DND-41 (cell line): ENCODE measurements at regions not wholly inside any gene's neighbourhood (a gene's known extent, or its start where the extent isn't known, plus 50 kb on each side); places are given as distances from the start of the nearest gene placed in this dataset.
"Not testable (repeated sequence)": the region's sequence is repeated elsewhere in the genome, so short reads cannot be mapped to it uniquely, and the experiment has no call there.

Experiments
- ATAC-seq: fragments of 200-7000 bp; cut with Tn5 transposase; 3 replicates; pipeline ENCODE4 v1.9.1; 2021; ENCODE audit warnings: low read depth; ENCODE audit not compliant: insufficient read depth
- DNase-seq: peaks from one replicate; pipeline ENCODE4 v3.0.0-alpha.2; 2020
- H2AFZ ChIP-seq: 2 replicates; pipeline ENCODE4 v1.6.0; 2012; ENCODE audit warnings: low read depth, low read length
- H3K27ac ChIP-seq: 2 replicates; pipeline ENCODE4 v1.5.1; 2012; ENCODE audit warnings: low read length, inconsistent platforms
- H3K27me3 ChIP-seq: fragments of 200-600 bp; sonication (generic); 2 replicates; pipeline ENCODE4 v1.6.0; 2012; ENCODE audit warnings: low read length, mild to moderate bottlenecking, inconsistent platforms; ENCODE audit not compliant: insufficient read depth, poor library complexity
- H3K36me3 ChIP-seq: 2 replicates; pipeline ENCODE4 v1.5.1; 2012; ENCODE audit warnings: low read length, inconsistent platforms; ENCODE audit not compliant: insufficient read depth
- H3K4me1 ChIP-seq: 2 replicates; pipeline ENCODE4 v1.5.1; 2012; ENCODE audit warnings: mild to moderate bottlenecking, low read length; ENCODE audit not compliant: insufficient read depth
- H3K4me2 ChIP-seq: 2 replicates; pipeline ENCODE4 v1.6.0; 2012; ENCODE audit warnings: mild to moderate bottlenecking, moderate library complexity, low read length, inconsistent platforms; ENCODE audit not compliant: insufficient read depth
- H3K4me3 ChIP-seq, 2 experiments: fragments of 200-600 bp in 1 of 2; shearing (Covaris generic) in 1 of 2; 2 replicates each; pipeline ENCODE4 v1.5.1; 2012 to 2016; ENCODE audit warnings: inconsistent platforms in 2 of 2, low read length in 2 of 2, mild to moderate bottlenecking in 2 of 2, low read depth in 1 of 2, moderate library complexity in 1 of 2
- H3K79me2 ChIP-seq: 2 replicates; pipeline ENCODE4 v1.6.0; 2012; ENCODE audit warnings: low read length, inconsistent platforms; ENCODE audit not compliant: insufficient read depth
- H3K9ac ChIP-seq: 2 replicates; pipeline ENCODE4 v1.6.0; 2012; ENCODE audit warnings: low read depth, mild to moderate bottlenecking, inconsistent platforms, low read length, moderate library complexity
- H3K9me3 ChIP-seq: 2 replicates; pipeline ENCODE4 v1.5.1; 2012; ENCODE audit warnings: low read length, moderate library complexity, mild to moderate bottlenecking, inconsistent platforms; ENCODE audit not compliant: insufficient read depth, severe bottlenecking
- H4K20me1 ChIP-seq: 2 replicates; pipeline ENCODE4 v1.6.0; 2012; ENCODE audit warnings: low read length; ENCODE audit not compliant: insufficient read depth
- CTCF ChIP-seq: IDR thresholded peaks from 2 replicates; pipeline ENCODE4 v1.5.1; 2012; ENCODE audit warnings: borderline replicate concordance, low read length, moderate library complexity, mild to moderate bottlenecking; ENCODE audit not compliant: poor library complexity, severe bottlenecking; ENCODE audit errors: extremely low read depth
- EZH2 ChIP-seq: IDR thresholded peaks from 3 replicates; pipeline ENCODE4 v1.6.1; 2012; ENCODE audit warnings: borderline replicate concordance, low read depth, mild to moderate bottlenecking, moderate library complexity, low read length, inconsistent platforms; ENCODE audit not compliant: severe bottlenecking

- Histone ChIP-seq H3K9me3 (no peaks in the 10 kb centered on the region), H3K79me2 (no peaks in the 10 kb centered on the region), H3K4me1 (no peaks in the 10 kb centered on the region), H3K9ac (no peak overlapping the region), H3K27ac (no peak overlapping the region), H3K4me3 (no peak overlapping the region), H2AFZ (no peak overlapping the region), H3K36me3 (no peaks in the 10 kb centered on the region), H3K27me3 (no peaks in the 10 kb centered on the region), H4K20me1 (no peaks in the 10 kb centered on the region), H3K4me2 (no peak overlapping the region)
- ATAC-seq (no peak), DNase-seq (no peak)
- TF ChIP-seq CTCF (no peak), EZH2 (no peak)
Observed at GRCh38 chr11:16591157-16591556, 147.3 kb upstream of the C11orf58 start.

GRCh38 chr11:16587670-16588069 lies 150.8 kb upstream of the C11orf58 start:
- Histone ChIP-seq H3K79me2 (no peaks in the 10 kb centered on the region), H3K27ac (no peak overlapping the region), H3K9ac (no peak overlapping the region), H2AFZ (no peak overlapping the region), H3K4me1 (no peaks in the 10 kb centered on the region), H3K4me2 (no peak overlapping the region), H4K20me1 (no peaks in the 10 kb centered on the region), H3K4me3 (no peak overlapping the region), H3K9me3 (no peaks in the 10 kb centered on the region), H3K36me3 (no peaks in the 10 kb centered on the region), H3K27me3 (no peaks in the 10 kb centered on the region)
- TF ChIP-seq CTCF (no peak), EZH2 (no peak)
- ATAC-seq (no peak), DNase-seq (no peak)

GRCh38 chr11:16584569-16584968 lies 153.9 kb upstream of the C11orf58 start:
- Histone ChIP-seq H3K36me3 (no peaks in the 10 kb centered on the region), H3K27me3 (no peaks in the 10 kb centered on the region), H3K9me3 (no peaks in the 10 kb centered on the region), H3K4me3 (no peak overlapping the region), H3K79me2 (no peaks in the 10 kb centered on the region), H3K9ac (no peak overlapping the region), H2AFZ (no peak overlapping the region), H4K20me1 (no peaks in the 10 kb centered on the region), H3K4me2 (no peak overlapping the region), H3K27ac (no peak overlapping the region), H3K4me1 (no peaks in the 10 kb centered on the region)
- TF ChIP-seq CTCF (no peak), EZH2 (no peak)
- ATAC-seq (no peak), DNase-seq (no peak)

GRCh38 chr11:16581078-16581477 lies 157.4 kb upstream of the C11orf58 start:
- not testable (repeated sequence) for H2AFZ ChIP-seq, H3K4me3 ChIP-seq, DNase-seq, H3K4me2 ChIP-seq, H3K9me3 ChIP-seq, H3K27ac ChIP-seq, H3K36me3 ChIP-seq, ATAC-seq, H4K20me1 ChIP-seq, H3K4me1 ChIP-seq, H3K79me2 ChIP-seq, H3K27me3 ChIP-seq, H3K9ac ChIP-seq
